IMR-90 (cell line): ENCODE measurements at regions not wholly inside any gene's neighbourhood (a gene's known extent, or its start where the extent isn't known, plus 50 kb on each side); places are given as distances from the start of the nearest gene placed in this dataset.

Experiments used
- ATAC-seq: fragments of 200-7000 bp; cut with Tn5 transposase; 2 replicates; pipeline ENCODE4 v1.9.1; 2020; ENCODE audit warnings: low read depth, mild to moderate bottlenecking, moderate library complexity
- BruUV-seq: library from RNA; stranded (reverse); fragments of 400-500 nt; replicated peaks from 2 replicates; lab custom pipeline; 2021; lab: Mats Ljungman, UMichigan
- CTCF ChIA-PET: fragments of 300-600 bp; formaldehyde crosslinking; extraction: SDS; loops from one replicate; lab custom pipeline; 2021; ENCODE audit warnings: antibody characterized with exemption; lab: Yijun Ruan, JAX
- POLR2A ChIA-PET: fragments of 300-600 bp; sonication (Branson Sonifier 250); formaldehyde crosslinking; loops from one replicate; lab custom pipeline; 2022; ENCODE audit warnings: antibody characterized with exemption; ENCODE audit not compliant: unreplicated experiment; lab: Charles Lee
- DNase-seq: peaks from one replicate; pipeline ENCODE4 v3.0.0; 2013
- H2AFZ ChIP-seq: replicated peaks from 2 replicates; pipeline ENCODE3; 2013; ENCODE audit warnings: low read length, mild to moderate bottlenecking; ENCODE audit not compliant: poor library complexity
- H2AK5ac ChIP-seq: 2 replicates; pipeline ENCODE4 v1.6.1; 2013; ENCODE audit warnings: low read depth, low read length, inconsistent platforms
- H2AK9ac ChIP-seq: replicated peaks from 2 replicates; pipeline ENCODE3; 2013; ENCODE audit warnings: mild to moderate bottlenecking, low read depth, low read length, moderate library complexity; ENCODE audit not compliant: poor library complexity
- H2BK120ac ChIP-seq: 2 replicates; pipeline ENCODE4 v1.6.1; 2013; ENCODE audit warnings: low read depth, low read length, inconsistent platforms
- H2BK15ac ChIP-seq: 3 replicates; pipeline ENCODE4 v1.6.1; 2013; ENCODE audit warnings: low read depth, low read length, inconsistent platforms
- H2BK20ac ChIP-seq: 2 replicates; pipeline ENCODE4 v1.6.1; 2013; ENCODE audit warnings: low read depth, mild to moderate bottlenecking, inconsistent platforms, low read length, moderate library complexity
- H2BK5ac ChIP-seq: 2 replicates; pipeline ENCODE4 v1.6.1; 2013; ENCODE audit warnings: mild to moderate bottlenecking, low read depth, low read length, inconsistent platforms; ENCODE audit not compliant: poor library complexity, severe bottlenecking
- H3K14ac ChIP-seq: replicated peaks from 2 replicates; pipeline ENCODE4 v1.6.1; 2013; ENCODE audit warnings: low read depth, low read length, inconsistent platforms
- H3K18ac ChIP-seq: 2 replicates; pipeline ENCODE4 v1.6.1; 2013; ENCODE audit warnings: low read depth, low read length, control low read depth
- H3K23ac ChIP-seq: 2 replicates; pipeline ENCODE4 v1.6.1; 2013; ENCODE audit warnings: low read depth, low read length, inconsistent platforms
- H3K27ac ChIP-seq: 2 replicates; pipeline ENCODE4 v1.5.1; 2013; ENCODE audit warnings: mild to moderate bottlenecking, control low read depth, low read length; ENCODE audit not compliant: insufficient read depth
- H3K27me3 ChIP-seq: 2 replicates; pipeline ENCODE4 v1.6.1; 2013; ENCODE audit warnings: low read length; ENCODE audit not compliant: control insufficient read depth, insufficient read depth
- H3K36me3 ChIP-seq: 2 replicates; pipeline ENCODE4 v1.6.1; 2013; ENCODE audit warnings: low read length, mixed read lengths; ENCODE audit not compliant: control insufficient read depth, insufficient read depth
- H3K4ac ChIP-seq: 2 replicates; pipeline ENCODE4 v1.6.1; 2013; ENCODE audit warnings: low read depth, low read length, inconsistent platforms
- H3K4me1 ChIP-seq: 2 replicates; pipeline ENCODE4 v1.6.1; 2013; ENCODE audit warnings: low read length, mixed read lengths; ENCODE audit not compliant: control insufficient read depth, insufficient read depth
- H3K4me2 ChIP-seq: 2 replicates; pipeline ENCODE4 v1.6.1; 2013; ENCODE audit warnings: low read depth, mild to moderate bottlenecking, control low read depth, low read length, moderate library complexity
- H3K4me3 ChIP-seq: 2 replicates; pipeline ENCODE4 v1.5.1; 2013; ENCODE audit warnings: low read depth, mild to moderate bottlenecking, control low read depth, low read length, moderate library complexity; ENCODE audit not compliant: insufficient read depth
- H3K56ac ChIP-seq: 2 replicates; pipeline ENCODE4 v1.6.1; 2013; ENCODE audit warnings: low read length, inconsistent platforms; ENCODE audit not compliant: insufficient read depth; ENCODE audit errors: extremely low read depth
- H3K79me1 ChIP-seq, 2 experiments: 2 replicates each; pipeline ENCODE4 v1.6.1; 2013; ENCODE audit warnings: low read length in 2 of 2, inconsistent platforms in 1 of 2, low read depth in 1 of 2
- H3K9ac ChIP-seq: 2 replicates; pipeline ENCODE4 v1.6.1; 2013; ENCODE audit warnings: low read depth, low read length, control low read depth
- H3K9me1 ChIP-seq: 2 replicates; pipeline ENCODE4 v1.6.1; 2013; ENCODE audit warnings: low read length, inconsistent platforms; ENCODE audit not compliant: insufficient read depth
- H3K9me3 ChIP-seq: 2 replicates; pipeline ENCODE4 v1.6.1; 2013; ENCODE audit warnings: low read length; ENCODE audit not compliant: control insufficient read depth, insufficient read depth
- H4K20me1 ChIP-seq: 2 replicates; pipeline ENCODE4 v1.6.1; 2013; ENCODE audit warnings: low read length, inconsistent platforms; ENCODE audit not compliant: insufficient read depth
- H4K5ac ChIP-seq: 2 replicates; pipeline ENCODE4 v1.6.1; 2013; ENCODE audit warnings: mild to moderate bottlenecking, low read depth, low read length, control low read depth
- H4K8ac ChIP-seq, 2 experiments: 2 replicates each; pipeline ENCODE4 v1.6.1; 2013; ENCODE audit warnings: low read depth in 2 of 2, low read length in 2 of 2, control low read depth in 1 of 2, inconsistent platforms in 1 of 2
- H4K91ac ChIP-seq: 2 replicates; pipeline ENCODE4 v1.6.1; 2013; ENCODE audit warnings: low read depth, low read length, inconsistent platforms; ENCODE audit not compliant: insufficient read depth
- CHD1 ChIP-seq: IDR thresholded peaks from 2 replicates; pipeline ENCODE4 v1.6.1; 2012; ENCODE audit warnings: low read depth, low read length, improper control_type of control experiment
- MAFK ChIP-seq: IDR thresholded peaks from 2 replicates; pipeline ENCODE4 v1.6.1; 2012; ENCODE audit warnings: low read depth, low read length, improper control_type of control experiment
- MXI1 ChIP-seq: IDR thresholded peaks from 2 replicates; pipeline ENCODE4 v1.6.1; 2012; ENCODE audit warnings: low read depth, mild to moderate bottlenecking, low read length, moderate library complexity, borderline replicate concordance
- POLR2A ChIP-seq: IDR thresholded peaks from 2 replicates; pipeline ENCODE4 v1.6.1; 2012; ENCODE audit warnings: mild to moderate bottlenecking, low read depth, low read length
- WGBS, 2 experiments: methylation state at CpG; one replicate each; pipeline versions ENCODE4 v1.1.5 to v1.1.7; 2013; ENCODE audit warnings: missing lambda C conversion rate in 2 of 2; ENCODE audit not compliant: insufficient read length in 1 of 2; ENCODE audit errors: extremely low coverage in 2 of 2; 5-methylcytosine and 5-hydroxymethylcytosine counted together
- dilution Hi-C: fragments of 300-500 bp; cut with HindIII; formaldehyde crosslinking; loops from one replicate; pipeline ENCODE4 v1.14.3; 2018; ENCODE audit warnings: low sequenced_read_pairs; ENCODE audit not compliant: unreplicated experiment
- in situ Hi-C: fragments of 300-500 bp; cut with MboI; formaldehyde crosslinking; loops from 3 replicates; pipeline ENCODE4 v1.14.3; 2019; ENCODE audit warnings: low sequenced_read_pairs, inconsistent platforms, mixed read lengths
- intact Hi-C: fragments of 100-400 bp; cut with micrococcal nuclease; formaldehyde crosslinking; loops from 2 replicates; pipeline ENCODE4 v1.10.0; 2022

DNA sequence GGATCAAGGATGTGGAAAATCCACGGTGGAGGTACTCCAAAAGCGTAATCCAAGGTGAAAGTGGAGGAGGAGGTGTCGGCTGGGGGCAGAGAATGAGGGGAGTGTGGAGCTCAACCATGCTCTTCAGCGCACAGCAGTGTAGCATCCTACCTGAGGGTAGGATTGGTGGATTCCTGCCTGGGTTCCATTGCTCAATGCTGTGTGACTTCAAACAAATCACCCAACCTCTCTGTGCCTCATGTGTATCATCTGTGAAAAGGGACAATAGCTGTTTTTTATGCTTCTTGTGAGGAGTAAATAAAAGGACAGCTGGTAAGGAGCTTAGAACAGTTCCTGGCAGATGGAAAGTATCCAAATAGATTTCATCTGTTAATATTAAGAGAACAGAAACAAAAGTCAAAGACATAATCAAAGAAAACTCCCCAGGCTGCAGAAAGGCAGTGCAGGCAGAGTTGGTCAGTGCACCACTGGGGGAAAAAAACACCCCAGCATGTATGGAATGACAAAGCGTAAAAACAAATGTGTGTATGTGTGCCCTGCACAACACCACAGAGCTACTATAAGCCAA lies 130.0 kb upstream of the HDAC4 start:
- intact Hi-C loops = no loop called here
- dilution Hi-C loops = no loop called here
- H2AFZ ChIP-seq = no peak overlapping the region
- POLR2A ChIA-PET = no interaction called here
- in situ Hi-C loops = no loop called here
- no peak overlapping the region for H3K18ac ChIP-seq
- H3K4me3 ChIP-seq = no peak overlapping the region
- no peak overlapping the region for H2BK15ac ChIP-seq
- H4K5ac ChIP-seq = no peak overlapping the region
- H4K8ac ChIP-seq = no peak overlapping the region
- H3K14ac ChIP-seq = no peak overlapping the region
- TF ChIP-seq CHD1 = no peak
- no peak for TF ChIP-seq MXI1
- TF ChIP-seq POLR2A = no peak
- no peak for TF ChIP-seq MAFK
- no peak overlapping the region for H3K56ac ChIP-seq
- no peak overlapping the region for H3K4ac ChIP-seq
- no peak overlapping the region for H2BK20ac ChIP-seq
- H3K27ac ChIP-seq = no peak overlapping the region
- no peak overlapping the region for H2BK120ac ChIP-seq
- H2AK9ac ChIP-seq = no peak overlapping the region
- H3K23ac ChIP-seq = no peak overlapping the region
- no peak overlapping the region for H4K91ac ChIP-seq
- no peaks in the 10 kb centered on the region for H3K4me1 ChIP-seq
- no peak overlapping the region for H2AK5ac ChIP-seq
- no peaks in the 10 kb centered on the region for H3K9me1 ChIP-seq
- no CpG with 5 or more reads among the region's 5 CpGs for WGBS, 2 experiments
- CTCF ChIA-PET = no interaction called here
- H3K79me1 ChIP-seq = no peaks in the 10 kb centered on the region
- no peak for ATAC-seq
- no peak for DNase-seq
- H3K9me3 ChIP-seq = peaks cover 47% of the 10 kb centered on the region
- no peaks in the 10 kb centered on the region for H4K20me1 ChIP-seq
- no peaks in the 10 kb centered on the region for H3K36me3 ChIP-seq
- H2BK5ac ChIP-seq = no peak overlapping the region
- H3K4me2 ChIP-seq = no peak overlapping the region
- BruUV-seq = no TSS peak
- H3K27me3 ChIP-seq = no peaks in the 10 kb centered on the region
- no peak overlapping the region for H3K9ac ChIP-seq
